NOMO-1 treated with dmso at 0.1 percent for 144 hours (cell line): ENCODE measurements at regions not wholly inside any gene's neighbourhood (a gene's known extent, or its start where the extent isn't known, plus 50 kb on each side); places are given as distances from the start of the nearest gene placed in this dataset.

ENCODE experiments used
- DNase-seq: peaks from one replicate; lab custom pipeline; 2025; ENCODE audit not compliant: unreplicated experiment; lab: John Stamatoyannopoulos, UW

DNA sequence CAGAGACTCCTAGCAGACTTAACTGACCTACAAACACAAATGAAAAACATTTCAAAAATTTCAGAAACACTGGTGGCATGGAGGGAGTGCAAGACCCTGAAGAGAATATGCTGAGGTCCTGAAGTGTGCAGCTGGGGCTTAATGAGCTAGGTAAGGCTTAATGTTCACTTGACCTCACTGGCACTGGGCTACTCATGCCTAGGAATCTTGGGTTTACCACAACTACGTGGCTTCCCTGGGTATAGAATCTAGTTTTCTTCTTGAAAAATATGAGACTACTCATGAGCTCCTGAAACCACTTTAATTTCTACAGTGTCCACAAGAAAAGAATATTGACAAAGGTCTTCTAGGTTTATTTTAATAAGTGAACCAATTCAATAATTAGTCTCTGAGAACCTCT, 139.8 kb downstream of the HNMT start:
- DNase-seq = no peak

DNA sequence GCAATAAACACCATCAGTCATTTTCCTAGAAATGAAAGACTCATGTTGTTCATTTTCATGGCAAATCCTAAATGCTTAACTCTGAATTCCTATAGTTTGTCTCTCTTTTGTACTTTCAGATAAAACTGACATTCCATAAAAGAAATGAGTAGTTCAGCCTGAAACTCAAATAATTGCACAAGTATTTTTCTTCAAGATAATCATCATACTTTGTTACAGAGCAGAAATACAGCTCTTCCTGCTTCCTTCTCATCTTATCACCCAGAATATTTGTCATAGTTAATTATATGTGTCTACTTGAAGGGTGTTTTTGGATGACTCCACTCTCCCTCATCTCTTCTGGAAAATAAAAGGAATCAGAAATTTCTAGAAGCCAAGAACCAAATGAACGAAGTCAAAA, 141.1 kb downstream of the HNMT start:
- DNase-seq = no peak

DNA sequence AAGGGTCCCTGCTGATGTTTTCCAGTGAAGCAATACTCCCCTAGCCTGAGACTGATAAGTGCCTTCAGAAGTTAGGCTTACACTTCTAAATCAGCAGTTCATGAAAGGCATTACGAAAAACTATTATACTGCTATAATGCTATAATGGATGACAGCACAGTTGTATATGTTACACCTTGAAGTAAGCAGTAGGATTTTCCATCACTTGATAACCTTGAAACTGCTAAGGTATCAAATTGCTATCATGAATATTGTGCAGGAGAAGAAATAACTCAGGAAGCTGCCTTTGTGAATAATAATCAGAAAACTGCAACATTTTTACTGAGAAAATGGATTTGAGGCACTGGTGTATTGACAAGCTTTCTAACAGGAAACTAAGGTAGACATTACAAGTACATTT, 142.3 kb downstream of the HNMT start:
- no peak for DNase-seq

DNA sequence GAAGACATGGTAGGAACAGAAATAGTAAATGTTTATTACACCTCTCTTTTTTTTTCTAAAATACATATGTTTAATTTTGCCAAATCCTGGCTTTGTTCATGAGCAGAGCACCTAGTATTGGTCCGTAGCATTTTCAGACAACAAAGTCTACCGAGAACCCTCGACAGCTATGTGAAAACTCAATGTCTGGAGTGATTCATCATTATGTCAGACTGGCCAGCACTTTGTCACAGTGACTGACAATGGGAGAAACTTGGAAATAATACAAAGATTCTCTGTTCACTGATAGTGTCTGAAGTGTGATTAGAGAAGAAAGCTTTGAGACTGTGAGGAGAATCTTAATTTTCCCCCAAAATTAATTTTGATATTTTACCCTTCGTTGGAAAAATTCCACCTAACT, 143.0 kb downstream of the HNMT start:
- no peak for DNase-seq

DNA sequence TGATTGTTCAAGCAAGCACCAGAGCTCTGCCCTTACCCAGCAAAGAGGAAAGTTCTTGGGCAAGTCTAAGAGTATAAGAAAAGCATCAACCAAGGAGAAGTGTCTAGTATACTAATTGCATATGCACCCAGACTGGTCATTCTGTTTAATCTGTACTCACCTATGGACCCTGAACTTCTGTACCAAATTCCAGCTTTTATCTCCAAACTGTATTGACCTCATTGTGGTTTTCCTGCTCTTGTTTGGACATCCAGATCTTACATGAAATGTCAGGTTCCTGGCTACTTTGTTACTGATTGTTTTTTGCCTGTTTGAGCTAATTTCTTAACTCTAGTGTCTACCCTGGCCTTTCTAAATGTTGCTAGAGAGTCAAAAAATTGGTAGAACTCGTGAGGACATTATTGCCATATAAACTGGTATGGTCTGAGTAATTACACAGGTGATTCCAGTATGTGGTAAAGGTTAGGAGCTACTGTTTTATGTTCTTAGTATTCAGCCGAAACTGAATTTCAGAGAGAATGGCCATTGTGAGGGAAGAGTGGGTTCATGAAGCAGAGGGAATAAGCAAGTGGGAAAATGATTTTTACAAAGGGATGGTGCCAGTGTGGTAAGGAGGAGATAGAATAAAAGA, 146.3 kb downstream of the HNMT start:
- no peak for DNase-seq

DNA sequence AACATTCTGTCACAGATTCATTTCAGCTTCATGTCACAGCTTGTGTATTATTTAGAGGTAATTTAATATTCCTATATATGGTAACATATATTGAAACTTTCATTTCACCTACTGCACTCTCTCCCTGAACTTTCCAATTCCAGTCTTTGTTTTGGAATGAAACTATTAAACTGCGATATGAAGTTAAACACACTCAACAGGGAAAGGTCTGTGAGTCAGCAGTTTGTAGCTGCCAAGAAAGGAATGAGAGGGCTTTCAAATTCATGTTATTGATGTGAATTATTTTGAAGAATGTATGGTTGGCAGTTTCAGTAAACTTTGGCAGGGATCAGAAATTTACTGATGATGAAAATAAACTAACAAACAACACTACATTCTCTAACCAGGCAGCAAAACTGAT, 148.3 kb downstream of the HNMT start:
- no peak for DNase-seq

DNA sequence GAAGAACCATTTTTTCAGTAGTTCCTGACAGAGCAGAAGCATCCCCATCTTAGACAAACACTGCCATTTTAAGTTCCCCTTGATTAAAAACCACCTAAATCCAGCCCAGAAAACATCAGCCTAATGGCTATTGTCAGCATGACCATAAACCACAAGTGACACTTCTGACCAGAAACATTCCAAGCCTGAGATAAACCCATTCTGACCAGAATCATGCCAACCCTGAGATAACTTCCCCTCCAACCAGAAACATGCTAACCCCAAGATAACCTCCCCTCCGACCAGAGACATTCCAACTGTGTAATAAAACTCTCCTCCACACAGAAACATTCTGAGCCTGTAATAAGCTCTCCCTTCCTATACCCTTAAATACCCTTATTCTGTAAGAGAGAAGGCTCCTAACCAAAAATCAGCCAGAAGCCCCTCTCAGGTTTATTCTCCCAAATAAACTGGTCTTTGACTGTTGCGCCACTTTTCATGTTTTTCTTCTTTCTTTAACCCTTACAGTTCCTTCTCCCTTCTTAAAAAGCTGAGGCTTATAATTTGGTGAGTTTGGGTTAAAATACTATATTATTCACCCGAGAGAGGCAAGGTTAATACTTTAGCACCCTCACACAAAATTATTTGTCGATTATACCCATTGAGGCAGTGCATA, 149.7 kb downstream of the HNMT start:
- no peak for DNase-seq

DNA sequence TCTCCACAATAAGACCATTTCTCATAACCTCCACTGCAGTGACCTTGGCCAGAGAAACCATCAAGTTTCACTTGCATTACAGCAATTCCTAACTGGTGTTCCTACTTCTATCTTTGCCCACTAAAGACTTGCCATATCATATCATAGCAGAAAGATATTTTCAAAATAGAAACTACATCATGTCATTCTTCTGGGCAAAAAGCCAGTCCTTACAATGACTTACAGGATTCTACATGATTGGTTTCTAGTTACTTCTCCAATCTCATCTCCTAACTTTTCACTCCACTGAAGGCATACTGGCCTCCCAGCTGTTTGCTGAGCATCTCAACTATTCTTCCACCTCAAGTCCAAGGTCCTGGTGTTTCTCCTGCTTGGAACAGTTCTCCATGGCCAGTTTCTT, 151.4 kb downstream of the HNMT start:
- no peak for DNase-seq

DNA sequence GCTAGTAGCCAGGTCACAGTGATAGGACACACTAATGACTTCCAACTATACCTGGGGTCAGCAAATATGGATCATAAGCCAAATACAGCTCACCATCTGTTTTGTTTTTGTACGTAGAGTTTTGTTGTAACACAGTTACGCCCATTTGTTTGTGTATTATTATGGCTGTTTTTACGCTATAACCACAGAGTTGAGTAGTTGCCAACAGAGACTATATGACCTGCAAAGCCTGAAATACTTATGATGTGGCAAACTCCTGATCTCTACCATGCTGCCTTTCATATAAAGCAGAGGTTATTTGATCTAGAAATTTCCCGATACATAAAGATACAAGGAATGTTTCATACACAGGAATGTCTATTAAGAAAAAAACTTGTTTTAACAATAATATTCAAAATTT, 152.2 kb downstream of the HNMT start:
- no peak for DNase-seq

DNA sequence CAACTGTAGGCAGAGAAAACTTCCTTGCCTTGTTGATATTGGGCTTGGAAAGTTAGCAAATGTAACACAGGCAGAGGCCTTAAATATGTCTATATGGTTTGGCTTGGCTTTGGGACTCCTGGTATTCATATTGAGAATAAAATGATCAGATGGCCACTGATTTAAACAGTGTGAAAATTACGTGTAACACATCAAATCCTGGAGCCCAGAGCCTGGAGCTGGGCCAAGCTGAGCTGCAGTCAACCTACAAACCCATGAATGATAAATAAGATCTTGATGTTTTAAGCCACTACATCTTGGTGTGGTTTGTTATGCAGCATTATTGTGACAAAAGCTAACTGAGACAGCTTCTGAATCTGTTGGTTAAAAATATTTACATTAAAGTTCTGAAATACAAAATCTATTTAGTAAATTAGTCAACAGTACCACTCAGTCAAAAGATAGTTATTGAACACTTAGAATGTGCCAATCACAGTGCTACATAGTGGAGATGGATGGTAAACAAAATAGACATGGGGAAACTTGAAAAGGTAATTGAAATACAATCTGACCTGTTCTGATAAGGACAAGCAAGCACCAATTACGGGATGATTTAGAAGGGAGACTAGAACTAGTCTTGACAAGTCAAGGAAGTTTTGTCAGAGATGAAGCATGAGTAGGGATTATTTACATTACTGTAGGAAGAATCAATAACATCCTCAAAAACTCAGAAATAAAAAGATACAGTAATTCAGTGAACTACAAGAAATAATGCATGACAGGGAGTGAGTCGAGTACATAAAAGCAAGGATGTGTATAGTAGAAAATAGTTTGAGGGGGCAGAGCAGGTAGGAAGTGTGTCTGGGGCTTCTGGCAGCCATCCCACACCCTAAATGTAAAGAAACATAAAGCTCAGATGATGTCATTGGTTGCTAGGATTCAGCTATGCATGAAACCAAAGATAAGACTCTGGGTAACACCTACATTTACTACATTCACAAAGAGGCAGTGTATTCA, 157.7 kb downstream of the HNMT start:
- no peak for DNase-seq

DNA sequence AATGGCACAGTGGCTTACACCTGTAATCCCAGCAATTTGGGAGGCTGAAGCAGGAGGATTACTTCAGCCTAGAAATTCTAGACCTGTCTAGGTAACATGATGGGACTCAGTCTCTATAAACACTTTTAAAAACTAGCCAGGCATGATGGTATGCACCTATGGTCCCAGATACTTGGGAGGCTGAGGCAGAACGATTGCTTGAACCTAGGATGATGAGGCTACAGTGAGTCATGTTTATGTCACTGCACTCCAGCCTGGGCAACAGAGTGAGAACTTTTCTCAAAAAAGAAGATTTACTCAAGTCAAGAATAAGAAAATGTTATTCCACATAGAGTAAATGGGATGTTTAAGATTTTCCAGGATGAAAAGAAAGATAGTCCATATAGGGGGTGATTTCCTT, 158.6 kb downstream of the HNMT start:
- DNase-seq = no peak

DNA sequence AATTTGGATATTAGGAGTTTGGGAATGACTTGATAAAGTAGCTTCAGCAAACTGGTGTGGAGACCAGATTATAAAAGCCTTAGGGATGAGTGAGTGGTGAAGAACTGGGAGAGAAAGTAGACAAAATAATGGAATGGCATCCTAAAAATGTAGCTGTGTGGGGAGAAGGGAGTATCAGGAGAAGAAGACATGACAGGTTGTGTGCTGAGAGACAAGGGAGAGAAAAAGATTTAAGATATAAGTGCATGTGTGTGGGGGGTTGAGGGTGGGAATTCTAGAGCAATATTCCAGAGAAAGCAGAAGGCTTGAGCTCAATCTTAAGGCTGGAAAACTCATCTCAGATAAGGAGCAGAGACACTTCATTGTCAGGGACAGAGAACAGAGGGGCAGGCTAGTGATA, 159.5 kb downstream of the HNMT start:
- no peak for DNase-seq

DNA sequence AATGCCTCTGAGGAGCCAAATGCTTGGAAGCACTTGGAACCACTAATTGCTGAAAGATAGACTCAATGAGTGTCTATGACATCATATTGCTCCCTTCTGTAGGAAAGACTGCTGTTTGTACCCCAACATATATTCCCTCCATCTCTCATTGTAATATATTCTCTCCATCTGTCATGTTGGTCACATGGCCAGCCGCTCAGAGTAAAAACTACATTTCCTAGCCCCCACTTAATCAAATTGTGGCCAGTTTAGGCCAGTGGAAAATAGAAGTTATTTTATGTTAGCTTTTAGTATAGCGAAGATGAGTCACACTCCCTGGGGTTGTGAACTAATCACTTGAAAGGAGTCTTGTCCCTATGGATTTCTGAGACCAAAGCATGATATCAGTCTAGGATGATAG, 160.2 kb downstream of the HNMT start:
- no peak for DNase-seq

DNA sequence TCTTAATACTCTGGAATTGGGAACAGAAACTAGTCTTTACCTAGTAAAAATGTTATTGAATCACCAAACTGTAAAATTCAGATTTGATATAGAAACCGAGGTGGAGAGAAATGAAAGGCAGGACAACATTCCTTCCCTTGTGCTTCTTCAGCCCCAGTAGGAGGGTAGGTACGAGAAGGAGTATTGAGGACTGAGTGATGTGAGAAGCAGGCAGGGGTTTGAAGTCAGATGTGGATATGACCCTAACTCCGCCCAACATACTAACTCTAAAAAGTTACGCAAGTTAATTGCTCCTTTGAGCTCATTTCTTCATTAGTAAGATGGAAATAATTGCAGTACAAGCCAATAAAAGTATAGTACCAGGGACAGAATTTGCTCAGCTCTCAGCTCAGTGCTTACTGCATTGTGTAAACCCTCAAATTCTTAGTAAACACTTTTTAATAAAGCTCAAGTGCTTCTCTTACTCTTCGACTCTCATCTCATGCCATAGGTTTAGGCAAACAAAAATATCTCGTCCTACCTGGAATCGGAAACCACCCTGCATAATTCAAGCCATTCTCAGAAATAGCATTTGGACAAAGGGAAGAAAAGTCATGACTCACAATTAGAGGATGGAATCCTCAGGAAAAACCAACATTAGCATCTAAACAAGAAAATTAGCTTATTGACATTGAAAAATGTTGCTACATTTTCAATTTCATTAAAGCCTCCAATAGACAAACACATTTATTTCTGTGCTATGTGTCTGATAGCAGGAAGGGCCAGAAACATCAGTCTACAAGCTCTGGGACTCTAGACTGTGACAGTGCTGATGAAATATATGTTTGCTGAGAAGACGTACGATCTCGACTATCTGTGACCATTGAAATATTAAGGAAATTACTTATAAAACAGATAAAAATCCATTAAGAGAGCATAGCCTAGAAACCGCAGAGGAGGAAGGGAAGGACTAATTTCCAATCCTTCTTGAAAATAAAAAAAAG, 161.3 kb downstream of the HNMT start:
- DNase-seq = no peak

DNA sequence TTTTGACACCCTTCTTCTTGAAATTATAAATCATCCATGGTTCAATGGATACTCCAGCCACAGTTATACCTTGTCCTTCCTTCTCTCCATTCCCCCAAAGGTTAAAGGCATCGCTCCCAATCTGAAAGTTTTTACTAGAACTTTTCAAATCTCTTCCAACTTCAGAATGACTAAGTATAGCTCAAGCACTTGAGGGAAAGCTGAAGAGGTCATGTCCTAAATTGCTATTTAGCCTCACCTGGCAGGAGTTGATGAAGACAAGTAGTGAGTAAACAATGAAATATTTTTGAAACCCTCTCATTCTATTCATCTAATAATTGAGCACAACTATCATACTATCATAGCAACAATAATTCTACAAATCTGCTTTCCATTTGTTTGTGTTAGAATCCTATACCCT, 167.8 kb downstream of the HNMT start:
- no peak for DNase-seq

DNA sequence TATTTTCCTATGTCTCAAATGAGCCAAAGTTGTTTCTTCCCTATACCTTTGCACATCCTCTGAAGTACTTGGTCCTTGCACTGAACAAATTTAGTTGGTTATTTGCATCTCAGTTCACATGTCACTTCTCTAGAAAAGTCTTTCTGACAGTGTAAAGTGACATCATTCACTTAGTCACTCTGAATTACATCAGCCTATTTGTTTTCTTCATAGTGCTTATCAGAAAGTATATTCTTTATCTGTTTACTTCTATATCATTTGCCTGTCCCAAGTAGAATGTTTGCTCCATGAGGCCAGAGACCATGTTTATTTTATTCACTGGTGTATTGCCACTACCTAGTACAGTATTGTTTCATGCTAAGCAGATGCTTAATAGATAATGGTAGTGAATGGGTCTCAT, 173.7 kb downstream of the HNMT start:
- no peak for DNase-seq

DNA sequence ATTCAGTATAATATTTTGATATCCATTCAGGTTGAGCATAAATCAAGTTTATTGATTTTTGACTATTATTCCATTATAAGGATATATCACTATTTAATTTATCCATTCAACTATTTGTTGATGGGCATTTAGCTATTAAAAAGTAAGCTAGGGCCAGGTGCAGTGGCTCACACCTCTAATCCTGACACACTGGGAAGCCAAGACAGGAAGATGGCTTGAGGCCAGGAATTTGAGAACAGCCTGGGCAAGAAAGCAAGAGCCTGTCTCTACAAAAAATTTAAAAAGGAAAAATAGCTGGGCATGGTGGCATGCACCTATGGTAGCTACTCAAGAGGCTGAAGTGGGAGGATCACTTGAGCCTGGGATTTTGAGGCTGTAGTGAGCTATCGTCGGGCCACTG, 183.5 kb downstream of the HNMT start:
- no peak for DNase-seq

DNA sequence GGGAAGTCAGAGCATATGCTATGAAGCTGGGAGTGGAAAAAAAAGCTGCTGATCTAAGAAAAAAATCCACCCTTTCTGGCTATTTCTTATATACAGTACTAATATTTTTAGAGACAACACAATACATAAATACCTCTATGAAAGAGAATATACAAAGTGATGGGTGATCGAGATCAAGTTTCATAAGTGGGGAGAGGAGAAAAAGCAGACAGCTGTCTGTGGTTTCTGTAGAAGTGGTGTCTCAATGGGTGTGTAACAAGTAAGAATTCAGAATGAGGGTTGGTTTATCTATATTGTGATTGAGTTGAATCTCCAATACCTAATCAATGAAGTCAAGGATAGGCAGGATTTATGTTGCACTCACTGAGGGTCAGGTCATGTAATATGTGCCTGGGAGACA, 191.0 kb downstream of the HNMT start:
- DNase-seq = no peak

DNA sequence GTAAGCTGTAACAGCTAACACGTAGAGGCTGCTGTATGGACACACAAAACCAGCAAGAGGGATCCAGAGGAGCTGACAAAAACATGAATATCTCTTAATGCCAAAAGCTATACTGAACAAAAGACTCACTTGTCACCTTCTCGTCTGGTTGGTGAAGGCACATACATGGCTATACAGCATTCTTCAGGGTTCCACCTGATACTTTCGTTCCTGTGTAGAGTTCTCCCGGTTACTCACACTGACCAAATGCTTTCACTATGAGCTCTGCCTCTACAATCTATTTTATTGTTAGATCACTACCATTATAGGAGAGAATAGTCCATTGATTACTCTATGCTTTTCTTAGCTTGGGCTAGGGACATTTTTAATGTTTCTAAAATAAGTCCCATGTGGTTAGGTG, 193.1 kb downstream of the HNMT start:
- DNase-seq = no peak

DNA sequence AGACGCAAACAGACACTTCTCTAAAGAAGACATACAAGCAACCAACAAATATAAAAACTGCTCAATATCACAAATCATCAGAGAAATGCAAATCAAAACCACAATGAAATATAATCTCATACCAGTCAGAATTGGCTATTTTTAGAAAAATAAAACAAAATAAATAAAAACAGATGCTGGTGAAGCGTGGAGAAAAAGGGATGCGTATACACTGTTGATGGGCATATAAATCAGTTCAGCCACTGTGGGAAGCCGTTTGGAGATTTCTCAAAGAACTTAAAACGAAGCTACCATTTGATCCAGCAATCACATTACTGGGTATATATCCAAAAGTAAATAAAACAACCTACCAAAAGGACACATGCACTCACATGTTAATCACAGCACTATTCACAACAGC, 206.2 kb downstream of the HNMT start:
- DNase-seq = no peak

DNA sequence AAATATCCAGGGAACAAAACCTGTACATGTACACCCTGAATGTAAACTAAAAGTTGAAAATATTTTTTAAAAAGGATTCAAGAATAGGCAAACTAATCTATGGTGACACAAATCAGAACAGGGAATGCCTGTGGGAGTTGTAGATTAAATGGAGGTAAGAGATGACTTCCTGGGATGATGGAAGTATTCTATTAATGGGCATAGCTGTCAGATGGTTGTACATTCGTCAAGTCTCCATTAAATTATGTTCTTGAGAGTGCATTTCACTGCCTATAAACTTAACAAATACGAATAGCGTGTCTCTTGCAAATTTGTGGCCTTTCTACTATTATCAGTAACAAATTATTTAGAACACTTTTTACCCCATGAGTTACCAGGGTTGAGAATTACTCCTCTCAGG, 207.0 kb downstream of the HNMT start:
- no peak for DNase-seq
